ENCODE measurements at regions not wholly inside any gene's neighbourhood (a gene's known extent, or its start where the extent isn't known, plus 50 kb on each side); places are given as distances from the start of the nearest gene placed in this dataset.
"Not testable (repeated sequence)": the region's sequence is repeated elsewhere in the genome, so short reads cannot be mapped to it uniquely, and the experiment has no call there.

- Mint-ChIP-seq H3K27ac (ENCODE audit: unreplicated experiment) (no peak overlapping the region), H3K36me3 (ENCODE audit: low read depth, unreplicated experiment) (no peaks in the 10 kb centered on the region), H3K27me3 (ENCODE audit: unreplicated experiment) (no peaks in the 10 kb centered on the region), H3K9me3 (ENCODE audit: unreplicated experiment) (no peaks in the 10 kb centered on the region), H3K4me3 (ENCODE audit: unreplicated experiment) (no peak overlapping the region), H3K4me1 (ENCODE audit: unreplicated experiment) (no peaks in the 10 kb centered on the region)
- TF ChIP-seq CTCF (IDR thresholded peaks at IDR 0.05; ENCODE audit: unreplicated experiment), result no peak
- DNase-seq (ENCODE audit: low spot score), result no peak
Measured at GRCh38 chr6:115601509-115601908, 459.2 kb downstream of the FRK start.

- Mint-ChIP-seq H3K4me1 (ENCODE audit: unreplicated experiment) (no peaks in the 10 kb centered on the region), H3K4me3 (ENCODE audit: unreplicated experiment) (no peak overlapping the region), H3K27me3 (ENCODE audit: unreplicated experiment) (no peaks in the 10 kb centered on the region), H3K27ac (ENCODE audit: unreplicated experiment) (no peak overlapping the region), H3K36me3 (ENCODE audit: low read depth, unreplicated experiment) (no peaks in the 10 kb centered on the region), H3K9me3 (ENCODE audit: unreplicated experiment) (no peaks in the 10 kb centered on the region)
- no peak for TF ChIP-seq CTCF (IDR thresholded peaks at IDR 0.05; ENCODE audit: unreplicated experiment)
- DNase-seq (ENCODE audit: low spot score), result no peak
Measured at GRCh38 chr6:115601064-115601463, 459.6 kb downstream of the FRK start.

DNA sequence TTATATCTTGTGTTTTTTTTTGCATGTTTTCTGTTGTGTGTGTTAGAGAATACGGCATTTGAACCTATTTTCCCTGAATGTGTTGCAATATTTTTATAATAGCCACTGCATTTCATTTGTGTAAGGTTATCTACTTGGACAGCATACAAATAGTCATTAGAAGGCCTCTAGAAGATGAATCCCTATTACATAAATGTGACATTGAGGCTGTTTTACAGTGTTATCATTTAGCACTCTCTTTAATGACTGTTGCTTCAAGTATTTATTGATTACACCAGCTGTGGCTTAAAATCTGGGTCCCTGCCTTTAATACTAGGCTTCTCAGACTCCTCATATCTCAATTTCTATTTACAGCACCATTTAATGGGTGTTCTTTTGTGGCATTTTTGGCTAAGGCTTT, 465.8 kb downstream of the FRK start:
- Mint-ChIP-seq H3K27me3 (ENCODE audit: unreplicated experiment) (no peaks in the 10 kb centered on the region), H3K4me3 (ENCODE audit: unreplicated experiment) (no peak overlapping the region), H3K9me3 (ENCODE audit: unreplicated experiment) (no peaks in the 10 kb centered on the region), H3K36me3 (ENCODE audit: low read depth, unreplicated experiment) (no peaks in the 10 kb centered on the region), H3K27ac (ENCODE audit: unreplicated experiment) (no peak overlapping the region), H3K4me1 (ENCODE audit: unreplicated experiment) (no peaks in the 10 kb centered on the region)
- TF ChIP-seq CTCF (IDR thresholded peaks at IDR 0.05; ENCODE audit: unreplicated experiment), result no peak
- no peak for DNase-seq (ENCODE audit: low spot score)

DNA sequence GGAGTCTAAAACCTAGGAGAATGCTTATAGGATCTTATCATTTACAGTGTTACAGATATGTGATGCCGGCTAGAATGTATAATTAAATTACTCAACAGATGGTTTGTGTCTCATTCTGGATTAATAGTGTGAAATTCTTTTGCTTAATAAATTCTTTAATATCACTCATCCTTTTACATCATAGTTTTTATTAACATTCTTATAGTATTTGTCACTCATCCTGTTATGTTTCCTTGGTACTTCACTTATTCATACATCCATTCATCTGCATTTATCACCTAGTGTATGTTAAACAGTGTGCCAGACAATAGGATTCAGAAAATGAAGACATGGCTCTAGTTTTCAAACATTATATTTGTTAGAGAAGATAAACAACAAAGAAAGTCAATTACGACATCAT, 468.7 kb downstream of the FRK start:
- no peaks in the 10 kb centered on the region for H3K36me3 Mint-ChIP-seq (ENCODE audit: low read depth, unreplicated experiment)
- DNase-seq (ENCODE audit: low spot score), result no peak
- H3K9me3 Mint-ChIP-seq (ENCODE audit: unreplicated experiment), result no peaks in the 10 kb centered on the region
- no peak overlapping the region for H3K4me3 Mint-ChIP-seq (ENCODE audit: unreplicated experiment)
- TF ChIP-seq CTCF (IDR thresholded peaks at IDR 0.05; ENCODE audit: unreplicated experiment), result no peak
- no peak overlapping the region for H3K27ac Mint-ChIP-seq (ENCODE audit: unreplicated experiment)
- no peaks in the 10 kb centered on the region for H3K4me1 Mint-ChIP-seq (ENCODE audit: unreplicated experiment)
- H3K27me3 Mint-ChIP-seq (ENCODE audit: unreplicated experiment), result no peaks in the 10 kb centered on the region

DNA sequence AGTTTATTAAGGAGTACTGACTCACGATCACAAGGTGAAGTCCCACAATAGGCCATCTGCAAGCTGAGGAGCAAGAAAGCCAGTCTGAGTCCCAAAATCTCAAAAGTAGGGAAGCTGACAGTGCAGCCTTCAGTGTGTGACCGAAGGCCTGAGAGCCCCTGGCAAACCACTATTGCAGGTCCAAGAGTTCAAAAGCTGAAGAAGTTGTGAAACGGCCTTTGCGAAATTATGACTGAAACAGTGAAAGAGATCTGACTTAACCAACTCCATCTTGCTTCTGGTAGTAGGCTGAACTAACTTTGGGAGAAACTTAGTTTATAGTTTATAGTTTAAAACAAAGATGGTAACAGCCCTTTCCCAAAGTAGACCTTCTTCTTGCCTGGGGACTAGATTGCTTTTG, 471.6 kb downstream of the FRK start:
- H3K27me3 Mint-ChIP-seq (ENCODE audit: unreplicated experiment), result not testable (repeated sequence)

GRCh38 chr6:115583290-115583689, 477.4 kb downstream of the FRK start:
- no peaks in the 10 kb centered on the region for H3K4me1 Mint-ChIP-seq (ENCODE audit: unreplicated experiment)
- TF ChIP-seq CTCF (IDR thresholded peaks at IDR 0.05; ENCODE audit: unreplicated experiment), result no peak
- no peak for DNase-seq (ENCODE audit: low spot score)
- H3K27me3 Mint-ChIP-seq (ENCODE audit: unreplicated experiment), result no peaks in the 10 kb centered on the region
- no peak overlapping the region for H3K27ac Mint-ChIP-seq (ENCODE audit: unreplicated experiment)
- H3K36me3 Mint-ChIP-seq (ENCODE audit: low read depth, unreplicated experiment), result no peaks in the 10 kb centered on the region
- no peak overlapping the region for H3K4me3 Mint-ChIP-seq (ENCODE audit: unreplicated experiment)
- H3K9me3 Mint-ChIP-seq (ENCODE audit: unreplicated experiment), result no peaks in the 10 kb centered on the region

More for the DNA sequence above, 471.6 kb downstream of the FRK start:
- H3K27ac Mint-ChIP-seq (ENCODE audit: unreplicated experiment); H3K4me1 Mint-ChIP-seq (ENCODE audit: unreplicated experiment); H3K4me3 Mint-ChIP-seq (ENCODE audit: unreplicated experiment); H3K9me3 Mint-ChIP-seq (ENCODE audit: unreplicated experiment); H3K36me3 Mint-ChIP-seq (ENCODE audit: low read depth, unreplicated experiment); DNase-seq (ENCODE audit: low spot score): not testable (repeated sequence)

Data from endothelial cell (in vitro differentiated cells).